ENCODE measurements at regions not wholly inside any gene's neighbourhood (a gene's known extent, or its start where the extent isn't known, plus 50 kb on each side); places are given as distances from the start of the nearest gene placed in this dataset.

- H3K4me3 Mint-ChIP-seq: no peak overlapping the region
- no peaks in the 10 kb centered on the region for H3K4me1 Mint-ChIP-seq (ENCODE audit: low read depth)
- H3K9me3 Mint-ChIP-seq: peaks cover 34% of the 10 kb centered on the region
- no peak overlapping the region for H3K27ac Mint-ChIP-seq
- no peaks in the 10 kb centered on the region; the same call in 1 of the 2 replicates for H3K36me3 Mint-ChIP-seq (ENCODE audit: low read depth)
- H3K27me3 Mint-ChIP-seq (ENCODE audit: insufficient read depth): no peaks in the 10 kb centered on the region
- no peak for TF ChIP-seq CTCF (IDR thresholded peaks at IDR 0.05)
- no peak for DNase-seq
Measured at GRCh38 chr4:96039217-96039616, 199.3 kb downstream of the PDHA2 start.

GRCh38 chr4:96039803-96040436 is 200.0 kb downstream of the PDHA2 start:
- no peaks in the 10 kb centered on the region; the same call in 1 of the 2 replicates for H3K36me3 Mint-ChIP-seq (ENCODE audit: low read depth)
- no peak for TF ChIP-seq CTCF (IDR thresholded peaks at IDR 0.05)
- H3K4me1 Mint-ChIP-seq (ENCODE audit: low read depth): no peaks in the 10 kb centered on the region
- DNase-seq: no peak
- no peak overlapping the region for H3K27ac Mint-ChIP-seq
- H3K27me3 Mint-ChIP-seq (ENCODE audit: insufficient read depth): no peaks in the 10 kb centered on the region
- H3K4me3 Mint-ChIP-seq: no peak overlapping the region
- H3K9me3 Mint-ChIP-seq: peaks cover 37% of the 10 kb centered on the region

GRCh38 chr4:96044971-96045370 is 205.1 kb downstream of the PDHA2 start:
- DNase-seq: no peak
- no peaks in the 10 kb centered on the region for H3K27me3 Mint-ChIP-seq (ENCODE audit: insufficient read depth)
- no peak overlapping the region for H3K27ac Mint-ChIP-seq
- H3K9me3 Mint-ChIP-seq: peaks cover 41% of the 10 kb centered on the region
- H3K36me3 Mint-ChIP-seq (ENCODE audit: low read depth): no peaks in the 10 kb centered on the region
- TF ChIP-seq CTCF (IDR thresholded peaks at IDR 0.05): no peak
- H3K4me3 Mint-ChIP-seq: no peak overlapping the region
- H3K4me1 Mint-ChIP-seq (ENCODE audit: low read depth): no peaks in the 10 kb centered on the region

GRCh38 chr4:96052827-96053226 is 212.9 kb downstream of the PDHA2 start:
- Mint-ChIP-seq H3K36me3 (ENCODE audit: low read depth) (no peaks in the 10 kb centered on the region), H3K4me1 (ENCODE audit: low read depth) (no peaks in the 10 kb centered on the region), H3K9me3 (peaks cover 34% of the 10 kb centered on the region), H3K27me3 (ENCODE audit: insufficient read depth) (no peaks in the 10 kb centered on the region; the same call in 1 of the 2 replicates), H3K4me3 (no peak overlapping the region), H3K27ac (no peak overlapping the region)
- no peak for TF ChIP-seq CTCF (IDR thresholded peaks at IDR 0.05)
- DNase-seq: no peak

GRCh38 chr4:96056346-96056934 is 216.5 kb downstream of the PDHA2 start:
- Mint-ChIP-seq H3K9me3 (peaks cover 19% of the 10 kb centered on the region), H3K36me3 (ENCODE audit: low read depth) (no peaks in the 10 kb centered on the region), H3K4me3 (no peak overlapping the region), H3K27ac (no peak overlapping the region), H3K27me3 (ENCODE audit: insufficient read depth) (no peaks in the 10 kb centered on the region; the same call in 1 of the 2 replicates), H3K4me1 (ENCODE audit: low read depth) (no peaks in the 10 kb centered on the region)
- no peak for DNase-seq
- no peak for TF ChIP-seq CTCF (IDR thresholded peaks at IDR 0.05)
